IMR-90 (cell line): ENCODE measurements at regions not wholly inside any gene's neighbourhood (a gene's known extent, or its start where the extent isn't known, plus 50 kb on each side); places are given as distances from the start of the nearest gene placed in this dataset.

Experiments used
- CEBPB ChIP-seq: IDR thresholded peaks from 2 replicates; pipeline ENCODE4 v1.6.1; 2012; ENCODE audit warnings: low read depth, low read length, improper control_type of control experiment
- CTCF ChIP-seq: conservative IDR thresholded peaks from 2 replicates; pipeline ENCODE4 v1.5.1; 2012; ENCODE audit warnings: mild to moderate bottlenecking, low read depth, low read length, improper control_type of control experiment
- POLR2A ChIP-seq: IDR thresholded peaks from 2 replicates; pipeline ENCODE4 v1.6.1; 2012; ENCODE audit warnings: mild to moderate bottlenecking, low read depth, low read length
- RAD21 ChIP-seq: IDR thresholded peaks from 2 replicates; pipeline ENCODE4 v1.6.1; 2012; ENCODE audit warnings: low read length, improper control_type of control experiment

DNA sequence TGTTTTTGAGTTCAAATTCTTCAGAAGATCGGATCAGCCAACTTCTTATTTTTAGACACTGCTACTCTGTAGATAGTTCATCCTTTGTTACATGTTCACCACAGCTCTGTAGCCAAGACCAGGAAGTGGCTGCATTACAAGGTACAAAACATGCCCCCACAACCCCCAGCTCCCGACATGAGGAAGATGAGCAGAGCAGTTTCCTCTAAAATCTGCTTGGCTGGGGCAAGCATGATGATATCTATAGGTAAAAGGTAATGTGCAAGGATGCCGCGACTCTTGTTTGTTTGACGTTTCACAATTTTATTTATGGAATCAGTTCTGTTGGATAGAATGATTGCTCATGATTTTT is 126.5 kb upstream of the GRM7 start:
- TF ChIP-seq RAD21, result no peak
- no peak for TF ChIP-seq CEBPB
- TF ChIP-seq CTCF, result no peak
- no peak for TF ChIP-seq POLR2A
